Ishikawa (cell line): ENCODE measurements at regions not wholly inside any gene's neighbourhood (a gene's known extent, or its start where the extent isn't known, plus 50 kb on each side); places are given as distances from the start of the nearest gene placed in this dataset.

Experiments used
- CEBPB ChIP-seq: IDR thresholded peaks from 2 replicates; pipeline ENCODE4 v1.6.1; 2012
- EGR1 ChIP-seq: IDR thresholded peaks from 2 replicates; pipeline ENCODE4 v1.6.1; 2012
- EP300 ChIP-seq: IDR thresholded peaks from 2 replicates; pipeline ENCODE4 v1.6.1; 2012; ENCODE audit warnings: borderline replicate concordance
- FOXM1 ChIP-seq: IDR thresholded peaks from 2 replicates; pipeline ENCODE4 v1.6.1; 2012; ENCODE audit warnings: low read depth, borderline replicate concordance
- MAX ChIP-seq: IDR thresholded peaks from 2 replicates; pipeline ENCODE4 v1.6.1; 2012
- NFIC ChIP-seq: IDR thresholded peaks from 2 replicates; pipeline ENCODE4 v1.6.1; 2012
- RAD21 ChIP-seq: IDR thresholded peaks from 2 replicates; pipeline ENCODE4 v1.6.1; 2012; ENCODE audit warnings: low read depth
- REST ChIP-seq: IDR thresholded peaks from 2 replicates; pipeline ENCODE4 v1.6.1; 2012; ENCODE audit warnings: low read depth, mild to moderate bottlenecking
- TAF1 ChIP-seq: IDR thresholded peaks from 2 replicates; pipeline ENCODE4 v1.6.1; 2012; ENCODE audit warnings: low read depth, mild to moderate bottlenecking
- TCF12 ChIP-seq: IDR thresholded peaks from 2 replicates; pipeline ENCODE4 v1.6.1; 2012; ENCODE audit warnings: low read depth
- USF1 ChIP-seq: IDR thresholded peaks from 2 replicates; pipeline ENCODE4 v1.6.1; 2012
- YY1 ChIP-seq: IDR thresholded peaks from 2 replicates; pipeline ENCODE4 v1.6.1; 2012; ENCODE audit warnings: low read depth

GRCh38 chr4:126779001-126779400, 853.8 kb upstream of the INTU start:
- no peak for TF ChIP-seq USF1
- no peak for TF ChIP-seq CEBPB
- no peak for TF ChIP-seq RAD21
- no peak for TF ChIP-seq TAF1
- no peak for TF ChIP-seq REST
- TF ChIP-seq MAX: no peak
- TF ChIP-seq EP300: no peak
- TF ChIP-seq TCF12: no peak
- TF ChIP-seq YY1: no peak
- TF ChIP-seq FOXM1: no peak
- no peak for TF ChIP-seq NFIC
- no peak for TF ChIP-seq EGR1
